Parathyroid adenoma (tissue), 2 donors: ENCODE measurements at regions not wholly inside any gene's neighbourhood (a gene's known extent, or its start where the extent isn't known, plus 50 kb on each side); places are given as distances from the start of the nearest gene placed in this dataset.

Experiments
- H2AFZ ChIP-seq: fragments of 300-600 bp; sonication (generic); one replicate; pipeline ENCODE4 v1.7.0; 2017; ENCODE audit warnings: antibody characterized with exemption, mild to moderate bottlenecking
- H3K27ac ChIP-seq: fragments of 300-600 bp; sonication (generic); one replicate; pipeline ENCODE4 v1.7.0; 2017
- H3K27me3 ChIP-seq: fragments of 300-600 bp; sonication (generic); one replicate; pipeline ENCODE4 v1.7.0; 2017; ENCODE audit warnings: low read length; ENCODE audit not compliant: control insufficient read depth, insufficient read depth
- H3K36me3 ChIP-seq: fragments of 300-600 bp; sonication (generic); one replicate; pipeline ENCODE4 v1.7.0; 2017; ENCODE audit warnings: low read length; ENCODE audit not compliant: control insufficient read depth, insufficient read depth
- H3K4me1 ChIP-seq: fragments of 300-600 bp; sonication (generic); one replicate; pipeline ENCODE4 v1.7.0; 2017; ENCODE audit warnings: control low read depth
- H3K4me2 ChIP-seq: fragments of 300-600 bp; sonication (generic); one replicate; pipeline ENCODE4 v1.7.0; 2017; ENCODE audit warnings: low read length
- H3K4me3 ChIP-seq: fragments of 300-600 bp; sonication (generic); one replicate; pipeline ENCODE4 v1.7.0; 2017; ENCODE audit warnings: low read depth, low read length
- H3K79me2 ChIP-seq: fragments of 300-600 bp; sonication (generic); one replicate; pipeline ENCODE4 v1.7.0; 2017; ENCODE audit warnings: control low read depth
- H3K9ac ChIP-seq: fragments of 300-600 bp; sonication (generic); one replicate; pipeline ENCODE4 v1.7.0; 2017; ENCODE audit warnings: mild to moderate bottlenecking
- H3K9me3 ChIP-seq: fragments of 300-600 bp; sonication (generic); one replicate; pipeline ENCODE4 v1.7.0; 2017; ENCODE audit warnings: low read length; ENCODE audit not compliant: control insufficient read depth
- CTCF ChIP-seq: fragments of 300-600 bp; sonication (generic); IDR thresholded peaks from one replicate; pipeline ENCODE4 v1.7.0; 2017; ENCODE audit warnings: antibody characterized with exemption, mild to moderate bottlenecking
- donor health status: primary hyperparathyroidism.

DNA sequence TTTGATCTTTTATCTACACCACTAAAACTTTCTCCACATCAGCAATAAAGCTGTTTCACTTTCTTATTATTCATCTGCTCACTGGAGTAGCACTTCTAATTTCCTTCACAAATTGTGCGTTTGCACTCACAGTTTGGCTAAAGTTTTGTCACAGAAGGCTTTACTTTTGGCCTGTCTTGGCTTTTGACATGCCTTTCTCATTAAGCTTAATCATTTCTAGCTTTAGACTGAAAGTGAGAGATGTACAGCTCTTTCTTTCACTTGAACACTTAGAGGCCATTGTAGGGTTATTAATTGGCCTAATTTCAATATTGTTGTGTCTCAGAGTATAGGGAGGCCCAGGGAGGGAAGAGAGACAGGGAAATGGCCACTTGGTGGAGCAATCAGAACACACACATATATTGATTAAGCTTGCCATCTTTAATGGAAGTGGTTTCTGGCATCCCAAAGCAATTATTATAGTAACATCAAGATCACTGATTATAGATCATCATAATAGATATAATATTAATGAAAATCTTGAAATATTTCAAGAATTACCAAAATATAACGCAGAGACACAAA is 512.5 kb downstream of the ETV1 start:
- Histone ChIP-seq H3K9ac (no peak overlapping the region), H3K4me2 (no peak overlapping the region), H3K27me3 (no peaks in the 10 kb centered on the region), H2AFZ (no peak overlapping the region), H3K4me3 (no peak overlapping the region), H3K27ac (no peak overlapping the region), H3K79me2 (no peaks in the 10 kb centered on the region), H3K36me3 (no peaks in the 10 kb centered on the region), H3K4me1 (no peaks in the 10 kb centered on the region), H3K9me3 (no peaks in the 10 kb centered on the region)
- no peak for TF ChIP-seq CTCF

DNA sequence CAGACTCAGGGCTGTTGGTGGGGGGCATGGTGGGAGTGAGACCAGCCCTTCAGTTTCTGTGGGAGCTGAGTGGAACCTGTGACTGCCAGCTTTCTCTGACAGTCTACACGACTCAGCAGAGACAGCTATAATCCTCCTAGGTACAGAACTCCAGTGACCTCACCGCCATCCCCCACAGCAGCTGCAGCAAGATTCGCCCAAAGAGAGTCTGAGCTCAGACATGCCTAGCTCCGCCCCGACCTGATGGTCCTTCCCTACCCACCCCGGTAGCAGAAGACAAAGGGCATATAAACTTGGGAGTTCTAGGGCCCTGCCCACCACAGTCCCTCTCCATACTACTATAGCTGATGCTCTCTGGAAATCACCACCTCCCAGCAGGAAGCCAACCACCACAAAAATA is 500.1 kb downstream of the ETV1 start:
- no peak overlapping the region for H3K4me3 ChIP-seq
- no peak overlapping the region for H2AFZ ChIP-seq
- H3K36me3 ChIP-seq = no peaks in the 10 kb centered on the region
- no peaks in the 10 kb centered on the region for H3K27me3 ChIP-seq
- H3K9ac ChIP-seq = no peak overlapping the region
- H3K27ac ChIP-seq = no peak overlapping the region
- no peaks in the 10 kb centered on the region for H3K79me2 ChIP-seq
- no peaks in the 10 kb centered on the region for H3K9me3 ChIP-seq
- no peak for TF ChIP-seq CTCF
- H3K4me1 ChIP-seq = no peaks in the 10 kb centered on the region
- no peak overlapping the region for H3K4me2 ChIP-seq

- Histone ChIP-seq H3K27ac (no peak overlapping the region), H3K27me3 (no peaks in the 10 kb centered on the region), H3K9ac (no peak overlapping the region), H3K4me3 (no peak overlapping the region), H3K79me2 (no peaks in the 10 kb centered on the region), H2AFZ (no peak overlapping the region), H3K4me1 (no peaks in the 10 kb centered on the region), H3K9me3 (no peaks in the 10 kb centered on the region), H3K4me2 (no peak overlapping the region), H3K36me3 (no peaks in the 10 kb centered on the region)
- no peak for TF ChIP-seq CTCF
Observed at GRCh38 chr7:13496976-13497375, 492.5 kb downstream of the ETV1 start.

DNA sequence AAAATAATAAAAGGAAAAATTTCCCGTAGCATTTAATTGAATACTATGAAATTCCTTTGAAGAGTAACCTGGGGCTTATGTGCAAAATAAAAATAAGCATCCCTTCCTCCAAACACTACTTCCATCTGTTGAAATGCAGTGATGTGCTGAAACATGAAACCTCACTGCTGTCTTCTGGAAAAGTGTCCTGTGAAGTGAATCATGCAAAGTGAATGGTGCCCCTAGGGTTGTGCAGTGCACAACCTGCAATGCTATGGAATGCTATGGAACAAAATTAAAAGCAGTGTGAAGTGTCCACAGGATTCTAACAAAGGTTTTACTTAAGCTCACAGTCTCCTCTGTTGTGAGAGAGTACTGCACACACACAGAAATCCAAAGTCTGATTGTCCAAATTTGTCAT is 480.9 kb downstream of the ETV1 start:
- Histone ChIP-seq H3K36me3 (no peaks in the 10 kb centered on the region), H3K4me3 (no peak overlapping the region), H2AFZ (no peak overlapping the region), H3K27ac (no peak overlapping the region), H3K9me3 (no peaks in the 10 kb centered on the region), H3K4me1 (no peaks in the 10 kb centered on the region), H3K9ac (no peak overlapping the region), H3K27me3 (no peaks in the 10 kb centered on the region), H3K4me2 (no peak overlapping the region), H3K79me2 (no peaks in the 10 kb centered on the region)
- no peak for TF ChIP-seq CTCF

GRCh38 chr7:13518738-13519137 is 470.7 kb downstream of the ETV1 start:
- Histone ChIP-seq H3K27me3 (no peaks in the 10 kb centered on the region), H3K79me2 (no peaks in the 10 kb centered on the region), H3K27ac (no peak overlapping the region), H3K36me3 (no peaks in the 10 kb centered on the region), H3K4me3 (no peak overlapping the region), H3K9ac (no peak overlapping the region), H2AFZ (no peak overlapping the region), H3K4me2 (no peak overlapping the region), H3K4me1 (no peaks in the 10 kb centered on the region), H3K9me3 (no peaks in the 10 kb centered on the region)
- TF ChIP-seq CTCF = no peak
